ENCODE measurements at regions not wholly inside any gene's neighbourhood (a gene's known extent, or its start where the extent isn't known, plus 50 kb on each side); places are given as distances from the start of the nearest gene placed in this dataset.

DNA sequence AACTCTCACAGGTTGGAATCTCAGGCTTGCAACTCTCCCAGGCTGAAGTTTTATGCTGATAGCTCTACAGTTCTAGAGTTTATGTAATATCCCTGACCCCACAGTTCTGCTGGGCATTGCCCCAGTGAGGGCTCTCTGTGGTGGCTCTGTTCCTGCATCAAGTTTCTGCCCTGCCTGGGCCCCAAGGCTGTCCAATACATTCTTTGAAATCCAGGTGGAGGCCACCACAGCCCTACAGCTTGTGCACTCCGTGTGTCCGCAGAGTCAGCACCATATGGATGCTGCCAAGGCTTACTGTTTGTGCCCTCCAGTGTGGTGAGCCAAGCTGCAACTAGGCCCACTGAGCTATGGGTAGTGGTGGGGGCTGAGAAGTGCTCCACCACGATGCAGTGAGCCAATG lies 1141.2 kb upstream of the EPHA6 start:
- DNase-seq (ENCODE audit: low read depth) = no peak
- Histone ChIP-seq H3K36me3 (ENCODE audit: control insufficient read depth, insufficient read depth, low read length) (no peaks in the 10 kb centered on the region), H3K27me3 (ENCODE audit: control insufficient read depth, insufficient read depth, low read length) (no peaks in the 10 kb centered on the region), H3K4me3 (ENCODE audit: low read depth, low read length) (no peak overlapping the region)
- TF ChIP-seq, protein P1, sequence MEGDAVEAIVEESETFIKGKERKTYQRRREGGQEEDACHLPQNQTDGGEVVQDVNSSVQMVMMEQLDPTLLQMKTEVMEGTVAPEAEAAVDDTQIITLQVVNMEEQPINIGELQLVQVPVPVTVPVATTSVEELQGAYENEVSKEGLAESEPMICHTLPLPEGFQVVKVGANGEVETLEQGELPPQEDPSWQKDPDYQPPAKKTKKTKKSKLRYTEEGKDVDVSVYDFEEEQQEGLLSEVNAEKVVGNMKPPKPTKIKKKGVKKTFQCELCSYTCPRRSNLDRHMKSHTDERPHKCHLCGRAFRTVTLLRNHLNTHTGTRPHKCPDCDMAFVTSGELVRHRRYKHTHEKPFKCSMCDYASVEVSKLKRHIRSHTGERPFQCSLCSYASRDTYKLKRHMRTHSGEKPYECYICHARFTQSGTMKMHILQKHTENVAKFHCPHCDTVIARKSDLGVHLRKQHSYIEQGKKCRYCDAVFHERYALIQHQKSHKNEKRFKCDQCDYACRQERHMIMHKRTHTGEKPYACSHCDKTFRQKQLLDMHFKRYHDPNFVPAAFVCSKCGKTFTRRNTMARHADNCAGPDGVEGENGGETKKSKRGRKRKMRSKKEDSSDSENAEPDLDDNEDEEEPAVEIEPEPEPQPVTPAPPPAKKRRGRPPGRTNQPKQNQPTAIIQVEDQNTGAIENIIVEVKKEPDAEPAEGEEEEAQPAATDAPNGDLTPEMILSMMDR (IDR thresholded peaks at IDR 0.05; ENCODE audit: insufficient read depth, low read length, poor library complexity, severe bottlenecking) = no peak

DNA sequence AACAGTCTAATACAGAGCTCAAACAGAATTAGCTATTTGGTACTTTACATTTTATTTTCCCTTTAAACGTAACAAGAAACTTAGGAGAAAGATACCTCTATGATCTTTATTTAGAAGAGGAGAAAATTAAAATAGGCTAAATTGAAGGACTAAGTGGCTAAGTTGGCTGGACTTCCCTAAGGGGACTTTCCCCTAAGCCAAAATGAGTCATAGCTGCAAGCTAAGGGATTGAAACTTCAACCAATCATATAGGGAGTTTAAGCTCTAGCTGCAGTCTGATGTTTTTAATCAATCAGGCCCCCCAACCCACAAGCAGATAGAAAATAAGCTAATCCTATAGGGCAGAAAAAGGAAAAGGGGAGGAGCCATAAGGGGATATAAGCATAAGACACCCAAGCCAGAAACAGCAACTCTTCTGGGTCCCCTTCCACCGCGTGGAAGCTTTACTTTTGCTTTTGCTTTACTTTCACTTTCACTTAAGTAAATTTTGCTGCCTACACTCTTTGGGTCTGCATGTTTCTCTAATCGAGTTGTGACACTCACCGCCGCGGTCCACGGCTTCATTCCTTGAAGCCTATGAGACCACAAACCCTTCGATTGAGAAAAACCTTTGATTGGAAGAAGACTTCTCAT lies 1108.5 kb upstream of the EPHA6 start:
- H3K27me3 ChIP-seq (ENCODE audit: control insufficient read depth, insufficient read depth, low read length) = no peaks in the 10 kb centered on the region
- no peak for DNase-seq (ENCODE audit: low read depth)
- H3K4me3 ChIP-seq (ENCODE audit: low read depth, low read length) = no peak overlapping the region
- H3K36me3 ChIP-seq (ENCODE audit: control insufficient read depth, insufficient read depth, low read length) = no peaks in the 10 kb centered on the region
- TF ChIP-seq, protein P1 (IDR thresholded peaks at IDR 0.05; ENCODE audit: insufficient read depth, low read length, poor library complexity, severe bottlenecking) = no peak

DNA sequence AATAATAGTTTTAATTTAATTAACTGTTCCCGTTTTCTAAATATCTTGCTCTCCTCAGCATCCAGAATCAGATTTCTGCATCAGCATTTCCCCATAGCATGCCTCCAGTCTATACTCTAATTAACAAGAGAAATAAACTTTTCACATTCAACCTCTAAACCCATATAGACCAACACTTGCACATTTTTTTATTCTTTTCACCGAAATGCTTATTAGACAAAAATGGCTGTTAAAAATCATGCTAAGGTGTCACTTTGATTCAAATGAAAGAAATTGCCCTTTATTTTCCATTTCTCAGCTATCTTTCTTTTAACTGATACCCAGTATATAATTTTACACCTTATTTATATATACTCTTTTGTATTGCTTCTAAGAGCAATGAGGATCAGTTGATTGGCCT lies 1107.1 kb upstream of the EPHA6 start:
- Histone ChIP-seq H3K27me3 (ENCODE audit: control insufficient read depth, insufficient read depth, low read length) (no peaks in the 10 kb centered on the region), H3K4me3 (ENCODE audit: low read depth, low read length) (no peak overlapping the region), H3K36me3 (ENCODE audit: control insufficient read depth, insufficient read depth, low read length) (no peaks in the 10 kb centered on the region)
- DNase-seq (ENCODE audit: low read depth) = no peak
- TF ChIP-seq, protein P1 (IDR thresholded peaks at IDR 0.05; ENCODE audit: insufficient read depth, low read length, poor library complexity, severe bottlenecking) = no peak

DNA sequence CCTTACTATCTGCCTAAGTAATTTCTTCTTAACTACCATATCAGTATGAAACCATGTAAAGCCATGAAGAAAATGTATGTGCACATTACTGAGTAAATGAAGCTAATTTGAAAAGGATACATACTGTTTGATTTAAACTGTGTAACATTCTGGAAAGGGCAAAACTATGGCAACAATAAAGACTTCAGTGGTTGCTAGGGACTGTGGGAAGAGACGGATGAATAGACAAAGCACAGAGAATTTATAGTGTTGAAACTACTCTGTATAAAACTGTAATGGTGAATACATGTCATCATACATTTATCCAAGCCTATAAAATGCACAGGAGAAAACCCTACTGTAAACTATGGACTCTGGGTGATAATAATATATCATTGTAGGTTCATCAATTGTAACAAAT lies 1103.7 kb upstream of the EPHA6 start:
- no peaks in the 10 kb centered on the region for H3K36me3 ChIP-seq (ENCODE audit: control insufficient read depth, insufficient read depth, low read length)
- TF ChIP-seq, protein P1 (IDR thresholded peaks at IDR 0.05; ENCODE audit: insufficient read depth, low read length, poor library complexity, severe bottlenecking) = no peak
- H3K4me3 ChIP-seq (ENCODE audit: low read depth, low read length) = no peak overlapping the region
- no peaks in the 10 kb centered on the region for H3K27me3 ChIP-seq (ENCODE audit: control insufficient read depth, insufficient read depth, low read length)
- no peak for DNase-seq (ENCODE audit: low read depth)

DNA sequence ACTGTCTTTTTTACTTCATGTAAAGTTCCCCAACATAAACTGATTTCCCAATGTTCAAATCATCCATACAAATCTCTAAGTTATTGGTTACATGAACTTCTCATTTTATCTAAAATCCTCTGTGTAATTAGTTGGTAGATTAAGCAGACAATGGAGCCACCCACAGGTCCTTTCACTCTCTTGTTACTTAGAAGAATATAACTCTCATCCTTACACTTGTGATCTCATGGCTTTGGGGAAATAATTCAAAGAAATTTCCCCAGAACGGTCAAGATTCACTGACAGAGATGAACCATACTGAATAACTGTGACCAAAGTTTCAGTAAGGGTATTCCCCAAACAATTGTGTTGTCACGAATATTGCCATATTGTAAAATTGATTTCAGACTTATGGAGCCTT lies 1102.6 kb upstream of the EPHA6 start:
- Histone ChIP-seq H3K27me3 (ENCODE audit: control insufficient read depth, insufficient read depth, low read length) (no peaks in the 10 kb centered on the region), H3K36me3 (ENCODE audit: control insufficient read depth, insufficient read depth, low read length) (no peaks in the 10 kb centered on the region), H3K4me3 (ENCODE audit: low read depth, low read length) (no peak overlapping the region)
- TF ChIP-seq, protein P1 (IDR thresholded peaks at IDR 0.05; ENCODE audit: insufficient read depth, low read length, poor library complexity, severe bottlenecking) = no peak
- no peak for DNase-seq (ENCODE audit: low read depth)

DNA sequence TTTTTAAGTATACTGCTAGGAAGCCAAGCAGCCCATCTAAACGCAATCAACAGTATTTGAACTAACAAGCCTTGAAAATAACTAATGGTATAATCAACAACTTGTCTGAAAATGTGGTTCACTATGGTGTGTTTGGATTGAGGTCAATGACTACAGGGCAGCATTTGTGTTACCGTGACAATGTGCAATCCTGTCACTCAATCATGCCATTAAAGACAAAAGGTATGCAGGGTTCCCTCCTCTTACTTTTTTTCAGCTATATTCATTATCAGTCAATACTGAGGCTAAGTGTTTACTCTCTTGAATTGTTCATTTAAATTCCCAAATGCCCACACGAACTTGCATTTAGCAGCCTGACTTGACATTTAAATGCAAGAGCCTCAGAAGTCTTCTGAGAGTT lies 1099.3 kb upstream of the EPHA6 start:
- TF ChIP-seq, protein P1 (IDR thresholded peaks at IDR 0.05; ENCODE audit: insufficient read depth, low read length, poor library complexity, severe bottlenecking) = no peak

More for the DNA sequence above, 1099.3 kb upstream of the EPHA6 start:
- no peak for DNase-seq (ENCODE audit: low read depth)
- Histone ChIP-seq H3K36me3 (ENCODE audit: control insufficient read depth, insufficient read depth, low read length) (no peaks in the 10 kb centered on the region), H3K4me3 (ENCODE audit: low read depth, low read length) (no peak overlapping the region), H3K27me3 (ENCODE audit: control insufficient read depth, insufficient read depth, low read length) (no peaks in the 10 kb centered on the region)

All from kidney epithelial cell (primary cell).